Liver (tissue), 8 donors: ENCODE measurements at regions not wholly inside any gene's neighbourhood (a gene's known extent, or its start where the extent isn't known, plus 50 kb on each side); places are given as distances from the start of the nearest gene placed in this dataset.

Experiments
- DNase-seq: peaks from one replicate; pipeline ENCODE4 v3.0.0-alpha.2; 2017; ENCODE audit warnings: low spot score
- H3K27ac ChIP-seq, 2 donors: one replicate each; pipeline ENCODE4 v1.7.0; 2013; ENCODE audit warnings: inconsistent platforms in 2 of 2, low read length in 2 of 2, control low read depth in 1 of 2, low read depth in 1 of 2, mild to moderate bottlenecking in 1 of 2
- H3K27me3 ChIP-seq, 4 donors: one replicate each; pipeline versions ENCODE4 v1.6.1 to v1.7.0; 2013; ENCODE audit warnings: low read length in 3 of 4, inconsistent platforms in 1 of 4, mild to moderate bottlenecking in 1 of 4, moderate library complexity in 1 of 4; ENCODE audit not compliant: control insufficient read depth in 4 of 4, insufficient read depth in 4 of 4
- H3K36me3 ChIP-seq, 4 donors: one replicate each; pipeline versions ENCODE4 v1.6.1 to v1.7.0; 2013; ENCODE audit warnings: low read length in 3 of 4, mild to moderate bottlenecking in 3 of 4, low read depth in 1 of 4, moderate library complexity in 1 of 4; ENCODE audit not compliant: control insufficient read depth in 4 of 4, insufficient read depth in 3 of 4
- H3K4me1 ChIP-seq, 4 donors: one replicate each; pipeline versions ENCODE4 v1.6.1 to v1.7.0; 2013; ENCODE audit warnings: low read length in 3 of 4, mild to moderate bottlenecking in 3 of 4, moderate library complexity in 1 of 4; ENCODE audit not compliant: control insufficient read depth in 4 of 4, insufficient read depth in 4 of 4
- H3K4me3 ChIP-seq, 3 donors: one replicate each; pipeline versions ENCODE4 v1.6.1 to v1.7.0; 2013; ENCODE audit warnings: low read length in 3 of 3, control low read depth in 1 of 3, low read depth in 1 of 3, mild to moderate bottlenecking in 1 of 3
- H3K9ac ChIP-seq, 2 donors: one replicate each; pipeline ENCODE4 v1.7.0; 2013; ENCODE audit warnings: low read length in 2 of 2, mild to moderate bottlenecking in 2 of 2, moderate library complexity in 2 of 2, control low read depth in 1 of 2, low read depth in 1 of 2
- H3K9me3 ChIP-seq, 4 donors: one replicate each; pipeline versions ENCODE4 v1.6.1 to v1.7.0; 2013; ENCODE audit warnings: low read length in 3 of 4; ENCODE audit not compliant: control insufficient read depth in 4 of 4
- ATF3 ChIP-seq: IDR thresholded peaks from 2 replicates; pipeline ENCODE4 v1.6.1; 2016; ENCODE audit warnings: antibody characterized with exemption
- CTCF ChIP-seq: fragments of 150-350 bp; IDR thresholded peaks from 2 replicates; pipeline ENCODE4 v1.5.1; 2017; ENCODE audit warnings: improper control_type of control experiment, low read depth, low read length; ENCODE audit not compliant: missing input control
- EGR1 ChIP-seq, 2 donors: IDR thresholded peaks; 2 replicates each; pipeline ENCODE4 v1.6.1; 2016 to 2018; ENCODE audit warnings: antibody characterized with exemption in 2 of 2, low read depth in 2 of 2
- FOXA1 ChIP-seq: IDR thresholded peaks from 2 replicates; pipeline ENCODE4 v1.6.1; 2016; ENCODE audit warnings: antibody characterized with exemption
- HNF4A ChIP-seq, 2 donors: conservative IDR thresholded peaks; 2 replicates each; pipeline ENCODE4 v1.6.1; 2016; ENCODE audit warnings: antibody characterized with exemption in 2 of 2, mild to moderate bottlenecking in 2 of 2
- JUND ChIP-seq, 2 donors: IDR thresholded peaks; 2 replicates each; pipeline ENCODE4 v1.6.1; 2016; ENCODE audit warnings: antibody characterized with exemption in 2 of 2
- MAX ChIP-seq: IDR thresholded peaks from 2 replicates; pipeline ENCODE4 v1.6.1; 2016; ENCODE audit warnings: antibody characterized with exemption
- RAD21 ChIP-seq, 2 donors: IDR thresholded peaks; 2 replicates each; pipeline ENCODE4 v1.6.1; 2016; ENCODE audit warnings: antibody characterized with exemption in 2 of 2, mild to moderate bottlenecking in 2 of 2
- REST ChIP-seq: IDR thresholded peaks from 2 replicates; pipeline ENCODE4 v1.6.1; 2016; ENCODE audit warnings: antibody characterized with exemption, mild to moderate bottlenecking
- ZBTB33 ChIP-seq: IDR thresholded peaks from 2 replicates; pipeline ENCODE4 v1.6.1; 2016; ENCODE audit warnings: antibody characterized with exemption
- WGBS: extraction: QIAGEN DNeasy Blood & Tissue Kit; methylation state at CpG from one replicate; pipeline ENCODE4 v1.1.7; 2013; 5-methylcytosine and 5-hydroxymethylcytosine counted together
- donor health status: healthy.
- donor health status: healthy.
- donor health status: healthy.
- donor health status: healthy.
- donor health status: healthy.

- TF ChIP-seq JUND (IDR thresholded peaks at IDR 0.05) (no peak), ATF3 (no peak), REST (peak; percentile 88)
- Histone ChIP-seq H3K9me3 (no peaks in the 10 kb centered on the region), H3K4me3 (no peak overlapping the region), H3K9ac (no peak overlapping the region), H3K4me1 (no peaks in the 10 kb centered on the region), H3K27me3 (peaks cover 0 to 5% (median 0%) of the 10 kb centered on the region in 4 donors), H3K36me3 (peaks cover 0 to 1% (median 0%) of the 10 kb centered on the region in 4 donors), H3K27ac (no peak overlapping the region)
- 79% methylated on average over 7 of the region's 7 CpGs for WGBS
- no peak for DNase-seq
Observed at GRCh38 chr2:22788749-22789327, 596.1 kb upstream of the KLHL29 start.

GRCh38 chr2:22795287-22795866 lies 589.6 kb upstream of the KLHL29 start:
- peaks cover 0 to 1% (median 0%) of the 10 kb centered on the region in 4 donors for H3K36me3 ChIP-seq
- no peak overlapping the region for H3K4me3 ChIP-seq
- no peaks in the 10 kb centered on the region for H3K4me1 ChIP-seq
- WGBS: 25% methylated on average over 3 of the region's 3 CpGs
- TF ChIP-seq ZBTB33 (no peak), MAX (no peak), EGR1 (IDR thresholded peaks at IDR 0.05; ENCODE audit: low read depth in 2 of 2) (no peak), HNF4A (conservative IDR thresholded peaks at IDR 0.05) (no peak), RAD21 (IDR thresholded peaks at IDR 0.05) (no peak), CTCF (no peak), FOXA1 (no peak)
- H3K9ac ChIP-seq: no peak overlapping the region
- H3K9me3 ChIP-seq: no peaks in the 10 kb centered on the region
- no peak for DNase-seq
- H3K27me3 ChIP-seq: peaks cover 0 to 5% (median 0%) of the 10 kb centered on the region in 4 donors
- no peak overlapping the region for H3K27ac ChIP-seq
